HG02610 (cell line): ENCODE measurements at regions not wholly inside any gene's neighbourhood (a gene's known extent, or its start where the extent isn't known, plus 50 kb on each side); places are given as distances from the start of the nearest gene placed in this dataset.

Experiments used
- ATAC-seq: cut with Tn5 transposase; IDR thresholded peaks from one replicate; pipeline ENCODE4 v1.9.1; 2021; ENCODE audit warnings: mild to moderate bottlenecking, moderate library complexity; ENCODE audit not compliant: unreplicated experiment

DNA sequence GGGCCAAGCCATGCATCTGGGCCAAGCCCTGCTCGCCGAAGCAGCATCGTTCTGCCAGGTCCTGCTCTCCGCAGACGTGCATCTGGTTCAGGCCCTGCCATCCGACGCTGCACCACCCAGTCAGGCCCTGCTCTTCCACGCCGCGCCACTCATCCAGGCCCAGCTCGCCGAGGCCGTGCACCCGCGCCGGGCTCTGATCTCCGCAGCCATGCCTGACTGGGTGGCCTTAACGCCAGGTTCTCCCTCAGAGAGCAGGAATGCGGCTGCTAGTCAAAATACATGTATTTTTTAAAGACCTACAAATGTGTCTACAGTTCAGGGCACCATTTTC lies 891.1 kb upstream of the CTNND2 start:
- no peak for ATAC-seq

DNA sequence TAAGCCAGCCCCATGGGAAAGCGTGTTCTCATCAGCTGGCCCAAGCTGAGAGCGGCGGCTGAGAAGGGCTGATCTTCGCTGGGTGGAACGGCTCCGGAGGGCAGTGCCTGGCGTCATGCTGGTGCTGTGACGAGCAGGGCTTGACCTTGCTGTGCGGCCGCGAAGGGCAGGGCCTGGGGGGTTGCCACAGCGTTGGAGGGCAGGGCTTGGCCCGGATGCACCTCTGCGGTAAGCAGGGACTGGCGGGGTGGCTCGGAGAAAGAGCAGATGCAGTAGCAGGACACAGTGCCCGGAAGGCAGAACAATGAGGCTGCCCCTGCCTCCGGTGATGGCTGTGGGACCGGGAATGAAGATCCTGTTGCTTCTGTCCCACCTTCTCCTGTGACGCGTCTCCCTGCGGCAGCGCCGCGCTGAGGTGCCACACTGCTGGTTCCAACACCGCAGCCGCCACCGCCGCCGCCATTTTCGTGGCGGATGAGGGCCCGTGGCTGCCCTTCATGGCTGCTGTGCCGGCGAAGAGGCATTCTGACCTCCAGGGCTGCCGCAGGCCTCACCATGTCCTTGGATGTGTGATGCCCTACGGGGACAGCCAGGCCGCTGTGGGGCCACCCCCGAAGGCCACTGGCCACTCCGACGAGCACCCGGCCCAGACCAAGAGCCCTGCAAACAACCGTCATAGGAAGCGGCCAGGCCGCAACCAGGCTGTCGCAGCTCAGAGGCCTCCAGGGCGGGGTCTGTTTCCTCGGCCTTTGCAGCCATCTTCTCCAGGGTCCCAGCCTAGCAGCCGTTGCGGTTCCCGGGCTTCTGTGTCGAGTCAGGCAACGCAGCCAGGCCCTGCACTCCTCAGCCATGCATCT lies 890.5 kb upstream of the CTNND2 start:
- no peak for ATAC-seq

DNA sequence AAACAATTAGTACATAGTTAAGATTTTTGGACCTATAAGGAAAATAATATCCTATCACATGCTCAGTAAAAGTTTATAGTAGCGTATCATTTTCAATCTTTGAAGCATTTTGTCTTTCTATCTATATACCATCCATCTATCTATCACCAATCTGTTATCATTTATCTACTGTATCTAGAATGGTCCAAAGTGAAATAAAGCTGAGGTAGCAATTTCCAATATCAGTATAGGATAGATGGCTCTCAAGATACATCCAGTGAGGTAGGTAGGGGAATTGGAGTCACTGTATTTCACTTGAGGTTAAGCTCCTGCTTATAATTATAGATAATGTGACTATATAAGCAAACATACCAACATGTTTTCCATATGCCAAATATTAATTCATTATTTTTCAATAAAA lies 889.1 kb upstream of the CTNND2 start:
- ATAC-seq: no peak

DNA sequence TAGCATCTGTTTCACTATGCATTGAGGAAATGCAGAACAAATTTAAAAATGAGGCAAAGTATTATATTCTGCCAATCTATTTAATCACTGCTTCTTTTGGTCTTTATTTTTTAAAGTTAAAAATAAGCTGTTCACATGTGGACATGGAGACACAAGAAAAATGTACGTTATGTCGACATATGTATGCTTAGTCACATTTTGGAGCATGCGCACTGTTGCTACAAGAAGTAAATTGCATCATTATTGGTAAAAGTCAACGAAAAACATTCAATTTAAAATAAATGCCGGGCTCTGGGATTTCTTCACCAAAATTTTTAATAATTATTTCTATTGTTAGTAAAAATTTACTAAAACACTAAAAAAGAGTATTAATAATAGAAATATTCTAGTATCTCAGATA lies 876.3 kb upstream of the CTNND2 start:
- ATAC-seq: no peak

DNA sequence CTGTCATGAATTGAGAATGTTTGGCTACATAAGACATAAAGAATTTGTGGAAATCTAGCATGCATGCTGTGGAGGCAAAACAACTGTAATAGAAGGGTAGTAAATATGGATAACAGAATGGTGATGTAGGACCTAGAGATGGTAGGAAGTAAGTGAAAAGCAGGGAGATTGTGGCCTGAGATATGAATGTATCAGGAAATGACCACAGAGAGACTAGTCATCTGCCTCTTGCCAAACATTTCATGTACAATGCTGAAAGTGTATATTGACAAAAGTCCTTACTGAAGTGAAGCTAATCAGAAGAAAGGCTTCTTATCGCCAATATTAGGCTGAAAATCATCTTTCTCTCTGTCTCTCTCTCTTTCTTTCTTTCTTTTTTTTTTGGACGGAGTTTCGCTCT lies 873.1 kb upstream of the CTNND2 start:
- ATAC-seq: no peak

DNA sequence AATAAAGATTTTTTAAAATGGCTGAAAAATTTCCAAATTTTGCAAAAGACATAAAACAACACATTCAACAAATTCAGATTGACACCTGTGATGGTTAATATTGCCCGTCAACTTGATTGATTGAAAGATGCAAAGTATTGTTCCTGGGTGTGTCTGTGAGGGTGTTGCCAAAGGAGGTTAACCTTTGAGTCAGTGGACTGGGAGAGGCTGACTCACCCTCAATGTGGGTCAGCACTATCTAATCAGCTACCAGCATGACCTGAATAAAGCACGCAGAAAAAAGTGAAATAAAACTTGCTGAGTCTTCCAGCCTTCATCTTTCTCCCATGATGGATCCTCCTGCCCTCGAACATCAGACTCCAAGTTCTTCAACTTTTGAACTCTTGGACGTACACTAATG lies 868.0 kb upstream of the CTNND2 start:
- ATAC-seq: no peak

DNA sequence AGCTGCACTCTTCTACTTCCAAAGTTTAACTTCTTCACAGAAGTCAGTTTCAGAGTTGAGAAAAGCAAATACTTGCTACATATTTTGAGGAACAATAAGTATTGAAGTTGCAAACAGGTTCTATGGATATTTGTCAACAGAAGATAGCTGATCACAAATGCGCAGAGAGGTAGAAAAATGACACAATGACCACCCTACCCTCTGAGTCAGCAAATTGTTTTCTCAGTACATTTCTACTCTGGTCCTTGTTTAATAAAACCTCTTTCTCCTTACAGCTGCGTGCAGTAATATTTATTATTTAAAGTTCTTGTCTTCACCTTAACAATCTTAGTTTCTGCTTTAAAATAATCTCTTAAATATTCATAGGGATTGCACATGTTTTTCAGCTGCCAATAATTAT lies 855.1 kb upstream of the CTNND2 start:
- ATAC-seq: no peak

DNA sequence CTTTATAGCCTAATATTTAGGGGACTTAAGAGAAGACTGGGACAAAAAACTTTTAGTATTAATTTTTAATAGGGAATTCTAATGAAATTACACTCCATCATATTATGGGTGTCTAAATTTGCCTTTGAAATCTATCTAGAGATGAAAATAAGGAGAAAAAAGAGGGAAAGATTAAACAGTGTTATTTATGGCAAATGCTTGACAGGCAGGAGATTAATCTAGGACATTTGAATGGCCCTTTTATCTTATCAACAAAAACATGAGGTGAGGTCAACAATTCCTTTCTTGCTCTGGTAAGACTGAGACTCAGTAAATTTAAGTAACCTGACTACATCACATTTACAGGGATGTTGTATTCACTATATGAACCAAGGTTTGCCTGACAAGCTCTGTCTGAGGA lies 852.8 kb upstream of the CTNND2 start:
- no peak for ATAC-seq

DNA sequence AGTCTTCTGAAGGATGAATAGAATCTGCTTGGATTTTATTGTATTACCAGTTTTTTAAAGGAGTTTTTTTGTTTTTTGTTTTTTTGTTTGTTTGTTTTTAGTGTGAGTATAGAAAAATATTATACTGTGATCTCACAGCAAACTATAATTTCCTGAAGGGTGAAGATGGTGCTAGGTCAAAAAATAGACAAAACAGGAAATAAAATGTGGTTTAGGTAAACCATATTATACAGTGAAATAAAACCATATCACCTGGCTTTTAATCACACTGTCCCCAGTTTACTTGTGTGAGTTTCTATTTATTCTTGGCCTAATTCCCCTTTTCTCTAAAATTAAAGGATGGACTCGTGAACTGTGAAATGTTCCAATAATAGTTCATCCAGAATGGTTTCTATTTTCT lies 841.3 kb upstream of the CTNND2 start:
- no peak for ATAC-seq

DNA sequence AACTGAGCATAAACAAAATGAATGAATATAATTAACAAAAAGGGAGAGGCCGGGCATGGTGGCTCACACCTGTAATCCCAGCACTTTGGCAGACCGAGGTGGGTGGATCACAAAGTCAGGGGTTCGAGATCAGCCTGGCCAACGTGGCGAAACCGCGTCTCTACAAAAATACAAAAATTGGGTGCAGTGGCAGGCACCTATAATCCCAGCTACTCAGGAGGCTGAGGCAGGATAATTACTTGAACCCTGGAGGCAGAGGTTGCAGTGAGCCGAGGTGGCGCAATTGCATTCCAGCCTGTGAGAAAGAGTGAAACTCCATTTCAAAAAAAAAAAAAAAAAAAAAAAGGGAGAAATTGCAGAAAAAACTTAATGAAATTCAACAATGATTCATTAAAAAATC lies 839.3 kb upstream of the CTNND2 start:
- ATAC-seq: no peak

DNA sequence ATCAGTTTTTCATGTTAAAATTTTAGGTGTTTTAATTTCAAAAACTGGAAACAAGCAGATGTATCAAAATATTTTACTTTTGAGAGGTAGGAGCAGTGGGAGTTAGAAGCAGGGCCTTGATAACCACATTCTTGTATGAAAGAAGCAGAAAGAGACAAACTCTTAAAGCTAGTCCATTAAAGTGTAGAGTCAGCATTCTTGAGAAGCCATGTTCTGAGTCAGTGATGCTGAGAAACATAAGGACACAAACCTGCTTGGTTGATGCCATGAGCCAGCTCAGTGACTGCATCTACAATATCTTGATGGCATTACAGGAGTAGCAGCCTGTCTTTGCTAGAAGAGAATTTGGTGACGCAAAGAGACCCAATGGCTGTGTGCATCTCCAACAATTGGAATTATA lies 826.1 kb upstream of the CTNND2 start:
- no peak for ATAC-seq

DNA sequence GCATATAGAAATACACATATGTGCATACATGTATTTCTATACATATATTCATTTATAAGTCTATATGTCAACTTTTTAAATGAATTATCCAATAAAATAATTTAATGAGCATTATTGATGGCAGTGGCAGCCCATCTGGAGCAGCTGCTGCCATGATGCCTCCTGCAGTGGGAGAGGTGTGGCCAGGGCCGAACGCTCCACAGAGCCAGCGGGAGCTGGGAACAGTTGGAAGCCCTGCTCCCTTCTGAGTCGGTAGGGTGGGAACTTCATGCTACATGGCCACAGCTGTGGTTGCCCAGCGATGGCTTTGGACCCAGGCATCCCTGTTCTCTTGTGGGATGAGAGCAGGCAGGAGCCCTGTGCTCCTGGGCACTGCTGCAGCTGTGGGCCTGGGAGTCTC lies 812.4 kb upstream of the CTNND2 start:
- ATAC-seq: no peak

DNA sequence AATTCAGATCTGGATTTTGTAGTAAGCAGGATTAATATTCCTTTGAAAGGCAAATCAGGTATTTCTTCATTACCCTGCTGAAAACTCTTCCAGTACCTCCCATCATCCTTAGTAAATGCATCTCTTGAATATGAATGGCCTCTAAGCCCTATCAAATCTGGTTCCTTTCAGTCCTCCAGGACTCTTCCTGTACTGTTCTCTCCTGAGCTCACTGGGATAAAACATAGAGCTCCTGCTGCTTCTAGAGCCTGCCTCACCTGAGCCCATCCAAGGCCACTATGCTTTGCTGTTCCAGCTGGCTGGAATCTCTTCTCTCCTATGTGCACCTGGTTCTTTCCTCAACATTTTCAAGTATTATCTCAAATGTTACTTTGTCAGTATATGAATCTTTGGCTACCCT lies 803.3 kb upstream of the CTNND2 start:
- ATAC-seq: no peak

DNA sequence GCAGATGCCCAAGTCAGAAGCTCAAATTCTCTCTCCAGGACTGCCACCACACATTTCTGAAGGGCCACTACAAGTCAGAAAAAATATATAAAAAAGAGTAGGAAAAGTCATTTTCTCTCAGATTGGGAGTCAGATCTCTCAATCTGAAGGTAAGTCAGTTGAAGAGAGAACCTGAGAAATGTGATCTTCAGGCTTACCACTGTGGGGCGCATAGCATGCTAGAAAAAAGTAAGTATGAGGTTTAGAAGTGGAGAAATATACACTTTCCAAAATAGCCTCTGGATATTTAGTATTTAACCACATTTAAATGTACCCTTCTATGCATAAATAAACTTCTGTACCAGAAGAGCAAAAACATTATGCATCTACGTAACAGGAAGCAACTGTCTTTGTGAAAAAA lies 800.7 kb upstream of the CTNND2 start:
- no peak for ATAC-seq

DNA sequence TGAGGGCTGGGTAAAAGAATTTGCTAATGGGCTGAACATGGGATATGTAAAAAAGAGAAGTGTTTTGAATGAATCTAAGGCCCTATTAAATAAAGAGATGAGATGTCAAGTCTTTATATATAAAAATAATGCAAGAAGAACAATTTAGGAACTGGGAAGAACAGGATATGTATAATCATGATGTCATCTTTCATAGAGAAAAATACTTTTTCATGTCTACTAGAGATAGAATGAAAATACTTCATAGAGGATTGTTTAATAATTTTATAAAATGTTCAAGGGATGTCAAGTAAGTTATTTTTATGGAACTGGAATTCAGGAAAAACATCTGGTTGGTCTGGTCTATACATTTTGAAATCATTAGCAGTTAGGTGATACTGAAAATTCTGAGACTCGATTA lies 799.0 kb upstream of the CTNND2 start:
- no peak for ATAC-seq

DNA sequence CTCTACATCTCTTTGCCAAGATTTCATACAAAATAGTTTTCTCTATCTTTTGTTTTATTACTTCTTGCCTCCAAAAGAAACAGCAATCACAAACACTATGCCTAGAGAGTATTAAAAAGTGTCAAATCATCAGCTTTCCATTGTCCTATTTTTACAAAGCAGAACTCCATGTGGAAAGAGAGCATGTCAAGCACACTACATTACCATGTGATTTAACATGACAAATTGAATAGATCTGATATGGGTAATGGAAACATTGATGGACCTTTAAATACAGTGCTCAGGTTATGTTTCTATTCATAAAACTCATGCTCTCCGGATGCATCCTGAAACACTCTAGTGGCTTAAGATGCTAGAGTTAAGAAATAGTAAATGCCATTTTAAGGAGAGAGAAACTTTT lies 791.4 kb upstream of the CTNND2 start:
- no peak for ATAC-seq

DNA sequence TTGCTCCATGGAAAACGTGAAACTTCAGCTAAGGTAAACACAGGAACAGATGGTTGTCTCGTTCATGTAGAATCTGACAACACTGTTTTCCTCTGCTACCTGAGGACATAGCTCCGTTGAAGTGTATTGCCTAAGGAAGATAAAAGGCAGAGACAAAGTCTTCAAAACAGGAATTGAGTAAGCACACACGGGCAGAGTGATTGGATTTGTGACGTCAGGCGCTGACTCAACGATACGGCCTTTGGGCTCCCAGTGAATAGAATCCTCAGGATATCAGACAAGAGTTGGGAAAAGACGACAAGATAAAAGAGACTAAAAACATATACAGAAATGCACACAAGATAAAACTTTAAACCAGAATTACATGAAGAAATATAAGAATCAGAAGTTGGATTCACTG lies 787.1 kb upstream of the CTNND2 start:
- no peak for ATAC-seq

DNA sequence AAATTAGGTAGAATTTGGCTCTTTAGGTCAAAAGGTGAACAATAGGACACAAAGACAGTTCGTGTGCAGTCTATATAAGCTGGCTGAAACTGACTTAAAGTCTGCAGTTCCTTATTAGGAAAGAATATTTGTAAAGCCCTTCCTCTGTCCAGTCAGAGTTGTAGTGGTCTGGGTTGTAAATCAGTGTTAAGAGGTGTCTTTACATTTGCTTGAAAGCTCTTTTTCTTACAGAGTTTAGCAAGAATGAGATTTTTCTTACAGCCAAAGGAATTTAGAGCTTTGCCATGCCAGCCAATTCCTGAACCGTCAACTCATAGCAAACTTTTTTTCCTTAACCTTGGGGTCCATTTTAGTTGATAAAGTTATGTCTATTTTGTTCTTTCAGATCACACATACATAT lies 786.1 kb upstream of the CTNND2 start:
- no peak for ATAC-seq

DNA sequence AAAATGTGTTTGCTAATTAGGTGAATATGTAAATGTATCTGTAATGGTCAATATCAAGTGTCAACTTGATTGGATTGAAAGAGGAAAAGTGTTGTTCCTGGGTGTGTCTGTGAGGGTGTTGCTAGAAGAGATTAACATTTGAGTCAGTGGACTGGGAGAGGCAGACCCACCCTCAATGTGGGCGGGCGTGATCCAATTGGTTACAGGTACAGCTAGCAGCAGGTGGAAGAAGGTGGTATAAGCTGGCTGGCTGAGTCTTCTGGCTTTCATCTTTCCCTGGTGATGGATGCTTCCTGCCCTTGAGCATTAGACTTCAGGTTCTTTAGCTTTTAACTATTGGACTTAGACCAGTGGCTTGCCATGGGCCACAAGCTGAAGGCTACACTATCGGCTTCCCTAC lies 779.0 kb upstream of the CTNND2 start:
- no peak for ATAC-seq

DNA sequence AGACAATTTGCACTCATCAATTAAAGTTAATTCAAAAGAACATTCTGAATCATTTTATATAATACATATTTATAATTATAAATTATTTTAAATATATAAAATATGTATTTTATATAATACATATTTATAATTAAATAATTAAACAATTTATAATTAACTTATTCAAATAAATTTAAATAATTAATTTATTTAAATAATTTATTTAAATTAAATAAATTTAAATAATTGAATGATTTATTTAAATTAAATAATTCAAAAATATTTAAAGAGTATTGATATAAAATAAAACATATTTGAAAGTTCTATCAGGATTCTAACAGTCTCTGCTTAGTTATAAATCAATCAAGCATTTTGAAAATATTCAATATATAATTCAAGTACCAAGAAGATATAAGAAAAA lies 775.5 kb upstream of the CTNND2 start:
- ATAC-seq: no peak

DNA sequence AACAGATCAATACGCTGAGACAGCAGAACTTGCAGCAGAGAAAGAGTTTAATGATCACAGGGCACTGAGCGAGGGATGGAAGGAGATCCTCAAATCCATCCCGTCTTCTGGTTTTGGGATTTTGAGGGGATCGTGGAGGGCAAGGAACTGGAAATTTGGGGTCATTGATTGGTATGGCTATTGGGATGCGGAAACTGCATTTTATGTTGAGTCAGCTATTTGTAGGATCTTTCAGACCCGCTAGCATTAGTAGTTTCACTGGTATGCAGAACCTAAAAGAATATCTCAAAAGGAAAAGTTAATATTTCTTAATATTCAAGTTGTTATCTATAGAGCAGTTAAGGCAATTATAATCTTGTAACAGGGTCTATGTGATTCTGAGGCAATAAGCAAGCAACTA lies 771.7 kb upstream of the CTNND2 start:
- no peak for ATAC-seq

DNA sequence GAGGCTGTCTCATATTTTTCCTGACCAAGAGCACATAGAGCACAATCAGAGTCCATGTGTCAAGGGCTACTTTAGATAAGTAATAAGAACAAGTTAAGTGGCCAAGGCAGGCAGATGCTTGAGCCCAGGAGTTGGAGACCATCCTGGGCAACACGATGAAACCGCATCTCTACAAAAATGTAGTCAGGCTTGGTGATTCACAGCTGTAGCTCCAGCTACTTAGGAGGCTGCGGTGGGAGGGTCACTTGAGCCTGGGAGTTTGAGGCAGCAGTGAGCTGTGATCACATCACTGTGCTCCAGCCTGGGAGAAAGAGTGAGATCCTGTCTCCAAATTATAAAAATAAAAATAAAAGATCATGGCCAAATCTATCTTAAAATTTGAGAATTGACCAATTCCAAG lies 767.9 kb upstream of the CTNND2 start:
- no peak for ATAC-seq

DNA sequence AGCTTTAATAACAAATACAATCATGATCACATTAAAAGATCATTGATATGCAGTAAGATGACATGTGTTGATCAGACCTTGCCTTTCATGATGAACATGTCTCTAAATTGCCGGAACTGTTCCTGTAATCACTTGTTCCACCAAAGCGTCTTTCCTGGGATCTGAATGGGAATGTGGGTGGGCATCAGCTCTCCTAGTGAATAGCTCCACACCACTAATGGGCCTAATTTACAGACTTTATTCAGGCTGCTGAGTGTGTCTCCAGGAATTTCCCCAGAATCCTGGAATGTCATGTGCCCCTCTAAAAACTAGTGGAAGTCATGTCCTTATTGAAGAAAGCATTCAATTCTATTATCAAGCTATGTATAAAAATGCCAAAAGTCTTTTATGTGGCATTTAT lies 765.1 kb upstream of the CTNND2 start:
- ATAC-seq: no peak
